Progenitor cell of endocrine pancreas (in vitro differentiated cells): ENCODE measurements at regions not wholly inside any gene's neighbourhood (a gene's known extent, or its start where the extent isn't known, plus 50 kb on each side); places are given as distances from the start of the nearest gene placed in this dataset.
"Not testable (repeated sequence)": the region's sequence is repeated elsewhere in the genome, so short reads cannot be mapped to it uniquely, and the experiment has no call there.

Experiments used
- DNase-seq: peaks from one replicate; pipeline ENCODE4 v3.0.0; 2021; ENCODE audit warnings: low spot score; ENCODE audit not compliant: unreplicated experiment
- H3K27ac Mint-ChIP-seq: 2 replicates; pipeline ENCODE4 v1.8.0; 2021; ENCODE audit warnings: mild to moderate bottlenecking, moderate library complexity, mixed read lengths
- H3K27me3 Mint-ChIP-seq: 2 replicates; pipeline ENCODE4 v1.8.0; 2021; ENCODE audit warnings: mixed read lengths
- H3K36me3 Mint-ChIP-seq: 2 replicates; pipeline ENCODE4 v1.8.0; 2022; ENCODE audit warnings: mixed read lengths; ENCODE audit not compliant: insufficient read depth
- H3K4me1 Mint-ChIP-seq: 2 replicates; pipeline ENCODE4 v1.8.0; 2021; ENCODE audit warnings: low read depth, mixed read lengths
- H3K4me3 Mint-ChIP-seq: 2 replicates; pipeline ENCODE4 v1.8.0; 2021; ENCODE audit warnings: low read depth, mild to moderate bottlenecking, moderate library complexity, mixed read lengths
- H3K9me3 Mint-ChIP-seq: 2 replicates; pipeline ENCODE4 v1.8.0; 2021; ENCODE audit warnings: low read depth, mixed read lengths
- TF ChIP-seq, protein P1 (sequence below): fragments of 200-600 bp; sonication (generic); IDR thresholded peaks from one replicate; pipeline ENCODE4 v1.5.0; 2021; ENCODE audit warnings: antibody characterized with exemption, mild to moderate bottlenecking; ENCODE audit not compliant: unreplicated experiment

DNA sequence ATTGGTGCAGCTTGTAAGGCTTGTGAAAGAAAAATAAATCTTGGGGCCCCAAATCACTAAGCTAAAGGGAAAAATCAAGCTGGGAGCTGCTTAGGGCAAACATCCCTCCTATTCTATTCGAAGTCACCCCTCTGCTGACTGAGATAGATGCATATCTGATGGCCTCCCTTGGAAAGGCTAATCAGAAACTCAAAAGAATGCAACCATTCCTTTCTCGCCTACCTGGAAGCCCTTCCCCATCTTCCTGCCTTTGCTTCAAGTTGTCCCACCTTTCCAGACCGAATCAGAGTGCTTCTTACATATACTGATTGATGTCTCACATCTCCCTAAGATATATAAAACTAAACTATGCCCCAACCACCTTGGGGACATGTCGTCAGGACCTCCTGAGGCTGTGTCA is 240.3 kb downstream of the SKIDA1 start:
- Mint-ChIP-seq H3K27me3 (peaks cover 12% of the 10 kb centered on the region), H3K36me3 (no peaks in the 10 kb centered on the region), H3K4me1 (peaks cover 6% of the 10 kb centered on the region), H3K4me3 (no peak overlapping the region), H3K9me3 (peaks cover 5% of the 10 kb centered on the region), H3K27ac (no peak overlapping the region)
- TF ChIP-seq, protein P1, sequence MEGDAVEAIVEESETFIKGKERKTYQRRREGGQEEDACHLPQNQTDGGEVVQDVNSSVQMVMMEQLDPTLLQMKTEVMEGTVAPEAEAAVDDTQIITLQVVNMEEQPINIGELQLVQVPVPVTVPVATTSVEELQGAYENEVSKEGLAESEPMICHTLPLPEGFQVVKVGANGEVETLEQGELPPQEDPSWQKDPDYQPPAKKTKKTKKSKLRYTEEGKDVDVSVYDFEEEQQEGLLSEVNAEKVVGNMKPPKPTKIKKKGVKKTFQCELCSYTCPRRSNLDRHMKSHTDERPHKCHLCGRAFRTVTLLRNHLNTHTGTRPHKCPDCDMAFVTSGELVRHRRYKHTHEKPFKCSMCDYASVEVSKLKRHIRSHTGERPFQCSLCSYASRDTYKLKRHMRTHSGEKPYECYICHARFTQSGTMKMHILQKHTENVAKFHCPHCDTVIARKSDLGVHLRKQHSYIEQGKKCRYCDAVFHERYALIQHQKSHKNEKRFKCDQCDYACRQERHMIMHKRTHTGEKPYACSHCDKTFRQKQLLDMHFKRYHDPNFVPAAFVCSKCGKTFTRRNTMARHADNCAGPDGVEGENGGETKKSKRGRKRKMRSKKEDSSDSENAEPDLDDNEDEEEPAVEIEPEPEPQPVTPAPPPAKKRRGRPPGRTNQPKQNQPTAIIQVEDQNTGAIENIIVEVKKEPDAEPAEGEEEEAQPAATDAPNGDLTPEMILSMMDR, result no peak
- no peak for DNase-seq

DNA sequence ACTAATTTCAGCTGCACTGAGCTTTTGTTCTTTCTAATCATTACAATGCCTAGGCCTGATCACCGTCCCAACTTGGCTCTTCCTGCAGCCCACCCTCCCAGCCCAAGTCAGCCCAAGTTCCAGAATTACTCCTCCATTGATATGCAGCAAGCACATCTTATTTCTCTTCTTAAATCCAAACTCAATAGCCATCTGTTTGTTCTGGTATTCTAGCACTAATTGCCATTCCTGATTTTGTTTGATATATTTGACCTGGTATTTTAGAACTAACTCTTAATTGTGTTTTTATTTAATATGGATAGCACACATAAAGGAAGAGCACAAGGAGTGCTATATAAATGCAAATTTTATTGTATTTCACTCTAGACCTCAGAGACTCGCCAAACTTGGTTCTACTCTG is 241.2 kb downstream of the SKIDA1 start:
- Mint-ChIP-seq H3K27ac (no peak overlapping the region), H3K4me1 (peaks cover 6% of the 10 kb centered on the region), H3K36me3 (no peaks in the 10 kb centered on the region), H3K9me3 (peaks cover 5% of the 10 kb centered on the region), H3K4me3 (no peak overlapping the region), H3K27me3 (peaks cover 12% of the 10 kb centered on the region)
- TF ChIP-seq, protein P1, result no peak
- DNase-seq, result no peak

DNA sequence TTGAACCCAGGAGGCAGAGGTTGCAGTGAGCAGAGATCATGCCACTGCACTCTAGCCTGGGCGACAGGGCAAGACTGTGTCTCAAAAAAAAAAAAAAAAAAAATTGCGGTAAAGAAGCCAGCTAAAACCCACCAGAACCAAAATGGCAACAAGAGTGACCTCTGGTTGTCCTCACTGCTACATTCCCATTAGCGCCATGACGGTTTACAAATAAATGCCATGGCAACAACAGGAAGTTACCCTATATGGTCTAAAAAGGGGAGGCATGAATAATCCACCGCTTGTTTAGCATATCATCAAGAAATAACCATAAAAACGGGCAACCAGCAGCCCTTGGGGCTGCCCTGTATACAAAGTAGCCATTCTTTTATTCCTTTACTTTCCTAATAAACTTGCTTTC is 242.4 kb downstream of the SKIDA1 start:
- peaks cover 12% of the 10 kb centered on the region for H3K27me3 Mint-ChIP-seq

DNA sequence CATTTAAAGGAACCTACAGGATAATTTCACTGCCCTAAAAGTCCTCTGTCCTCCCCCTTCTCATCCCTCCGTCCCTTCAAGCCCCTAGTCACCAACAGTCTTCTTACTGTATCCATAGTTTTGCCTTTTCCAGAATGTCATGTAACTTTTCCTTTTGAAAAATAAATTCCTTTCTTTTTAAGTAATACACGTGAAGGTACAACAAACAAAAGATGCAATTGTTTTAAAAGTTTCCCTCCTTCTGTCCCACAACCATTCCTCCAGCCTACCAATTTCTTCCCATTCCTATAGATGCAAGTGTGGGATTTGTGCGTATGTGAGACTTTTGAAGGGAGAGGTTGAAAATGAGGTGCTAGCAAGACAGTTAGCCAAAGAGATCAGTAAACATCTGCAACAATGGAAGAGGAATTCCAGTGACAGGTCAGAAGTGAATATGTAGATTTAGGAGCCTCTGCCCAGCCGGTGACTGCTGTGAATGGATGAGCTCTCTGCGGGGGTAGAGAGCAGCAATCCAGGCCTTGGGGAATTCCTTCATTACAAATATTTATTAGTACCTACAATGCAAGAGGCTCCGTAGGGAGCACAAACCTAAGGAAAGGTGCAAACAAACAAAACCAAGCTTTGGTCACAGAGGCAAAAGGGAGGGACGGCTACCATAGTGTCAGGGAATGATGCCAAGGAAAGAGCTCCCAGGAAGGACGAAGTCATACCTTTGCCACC is 243.6 kb downstream of the SKIDA1 start:
- Mint-ChIP-seq H3K27me3 (peaks cover 12% of the 10 kb centered on the region), H3K4me1 (peaks cover 6% of the 10 kb centered on the region), H3K27ac (no peak overlapping the region), H3K36me3 (no peaks in the 10 kb centered on the region), H3K9me3 (no peaks in the 10 kb centered on the region), H3K4me3 (no peak overlapping the region)
- no peak for DNase-seq
- TF ChIP-seq, protein P1, result no peak

More for the DNA sequence above, 242.4 kb downstream of the SKIDA1 start:
- DNase-seq, H3K27ac Mint-ChIP-seq, H3K4me1 Mint-ChIP-seq, H3K4me3 Mint-ChIP-seq, H3K36me3 Mint-ChIP-seq, H3K9me3 Mint-ChIP-seq: not testable (repeated sequence)

DNA sequence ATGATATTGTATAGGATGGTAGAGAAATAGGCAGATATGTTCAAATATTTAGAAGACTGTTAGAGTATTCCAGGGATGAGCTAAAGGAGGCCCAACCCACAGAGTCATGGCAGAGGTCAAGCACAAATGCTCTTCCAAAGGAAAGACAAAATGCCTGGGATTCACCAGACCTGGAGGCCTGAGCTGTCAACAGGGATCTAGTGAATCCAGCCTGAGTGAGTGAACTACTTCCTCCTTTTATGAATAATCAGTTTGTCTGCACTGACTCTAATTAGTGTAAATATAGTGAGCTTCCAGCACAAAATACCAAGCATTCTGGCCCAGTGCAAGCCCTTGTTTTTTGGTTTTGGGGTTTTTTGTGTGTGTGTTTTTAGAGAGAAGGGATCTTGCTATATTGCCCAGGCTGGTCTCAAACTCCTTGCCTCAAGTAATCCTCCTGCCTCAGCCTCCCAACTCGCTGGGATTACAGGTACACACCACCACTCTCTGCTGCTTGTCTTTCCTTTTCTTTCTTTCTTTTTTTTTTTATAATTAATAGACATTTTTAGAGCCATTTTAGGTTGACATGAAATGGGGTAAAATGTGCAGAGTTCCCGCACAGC is 244.4 kb downstream of the SKIDA1 start:
- Mint-ChIP-seq H3K4me1 (peaks cover 6% of the 10 kb centered on the region), H3K36me3 (no peaks in the 10 kb centered on the region), H3K9me3 (no peaks in the 10 kb centered on the region), H3K27ac (no peak overlapping the region), H3K4me3 (no peak overlapping the region), H3K27me3 (peaks cover 12% of the 10 kb centered on the region)
- DNase-seq, result no peak
- TF ChIP-seq, protein P1, result no peak

DNA sequence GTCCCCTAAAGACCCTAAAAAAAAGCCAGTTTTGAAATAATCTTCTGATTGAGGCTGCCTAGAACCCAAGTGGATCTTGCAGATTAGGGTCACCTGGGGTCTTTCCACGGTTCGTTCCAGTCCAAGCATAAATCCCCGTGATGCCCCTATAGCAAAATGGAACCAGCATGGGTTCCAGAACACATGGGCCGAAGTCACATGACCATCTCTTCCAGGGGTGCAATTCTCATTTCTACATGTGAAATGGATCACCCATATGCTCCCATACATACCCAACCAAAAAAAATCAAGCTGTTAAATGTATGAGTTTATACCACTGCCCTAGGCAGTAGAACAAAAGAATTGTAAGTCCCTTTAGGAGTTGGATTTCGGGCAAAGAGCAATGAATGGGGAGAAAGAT is 245.4 kb downstream of the SKIDA1 start:
- no peak overlapping the region for H3K4me3 Mint-ChIP-seq
- no peaks in the 10 kb centered on the region for H3K36me3 Mint-ChIP-seq
- TF ChIP-seq, protein P1, result no peak
- H3K4me1 Mint-ChIP-seq, result peaks cover 4% of the 10 kb centered on the region
- no peak overlapping the region for H3K27ac Mint-ChIP-seq
- H3K9me3 Mint-ChIP-seq, result no peaks in the 10 kb centered on the region
- DNase-seq, result no peak
- H3K27me3 Mint-ChIP-seq, result peaks cover 12% of the 10 kb centered on the region
